GM10248 (cell line): ENCODE measurements at regions not wholly inside any gene's neighbourhood (a gene's known extent, or its start where the extent isn't known, plus 50 kb on each side); places are given as distances from the start of the nearest gene placed in this dataset.

Experiments used
- CTCF ChIA-PET: fragments of 300-600 bp; sonication (Branson Sonifier 250); formaldehyde crosslinking; extraction: SDS; loops from one replicate; lab custom pipeline; 2021; ENCODE audit warnings: antibody characterized with exemption; lab: Yijun Ruan, JAX
- POLR2A ChIA-PET: fragments of 350-650 bp; sonication (Branson Sonifier 250); formaldehyde crosslinking; extraction: SDS; loops from one replicate; lab custom pipeline; 2020; ENCODE audit warnings: antibody characterized with exemption; lab: Yijun Ruan, JAX
- DNase-seq: peaks from one replicate; pipeline ENCODE4 v3.0.0; 2012; ENCODE audit errors: extremely low spot score
- CTCF ChIP-seq: IDR thresholded peaks from 2 replicates; pipeline ENCODE4 v1.5.1; 2012; ENCODE audit warnings: mild to moderate bottlenecking, low read depth; ENCODE audit errors: extremely low read depth, missing control alignments, control extremely low read depth

- no peak for DNase-seq
- ChIA-PET CTCF (interaction anchor here (1.2 to 1.7 kb wide), 2 partner anchors 13 to 122 kb away, joined by 5 read pairs; no protein-coding TSS in a partner anchor), POLR2A (interaction anchor here (0.6 kb wide), 1 partner anchor 11 kb away, joined by 4 read pairs; no protein-coding TSS in a partner anchor)
- no peak for TF ChIP-seq CTCF
These were observed 50.8 kb upstream of the CTNNA1 start for GRCh38 chr5:138702166-138703077.

GRCh38 chr5:138701678-138702077 is 51.5 kb upstream of the CTNNA1 start:
- CTCF ChIA-PET: interaction anchor here (1.7 kb wide), 1 partner anchor 123 kb away, joined by 5 read pairs; no protein-coding TSS in a partner anchor
- no peak for DNase-seq
- POLR2A ChIA-PET: no interaction called here
- TF ChIP-seq CTCF: no peak

GRCh38 chr5:138700581-138701362 is 52.5 kb upstream of the CTNNA1 start:
- CTCF ChIA-PET: no interaction called here
- no peak for DNase-seq
- POLR2A ChIA-PET: no interaction called here
- no peak for TF ChIP-seq CTCF

- CTCF ChIA-PET: interaction anchor here (1.5 kb wide), 1 partner anchor 9 kb away, joined by 4 read pairs; no protein-coding TSS in a partner anchor
- no peak for TF ChIP-seq CTCF
- DNase-seq: no peak
- POLR2A ChIA-PET: no interaction called here
These were observed 53.7 kb upstream of the CTNNA1 start for GRCh38 chr5:138699482-138699881.

- ChIA-PET POLR2A (no interaction called here), CTCF (interaction anchor here (1.5 kb wide), 1 partner anchor 10 kb away, joined by 4 read pairs; no protein-coding TSS in a partner anchor)
- no peak for TF ChIP-seq CTCF
- no peak for DNase-seq
These were observed 54.5 kb upstream of the CTNNA1 start for GRCh38 chr5:138698713-138699112.

- TF ChIP-seq CTCF: no peak
- DNase-seq: no peak
- ChIA-PET POLR2A (no interaction called here), CTCF (interaction anchor here (1.1 kb wide), 1 partner anchor 553 kb away, joined by 3 read pairs; no protein-coding TSS in a partner anchor)
These were observed 55.4 kb upstream of the CTNNA1 start for GRCh38 chr5:138697720-138698360.
